ENCODE measurements at regions not wholly inside any gene's neighbourhood (a gene's known extent, or its start where the extent isn't known, plus 50 kb on each side); places are given as distances from the start of the nearest gene placed in this dataset.

DNA sequence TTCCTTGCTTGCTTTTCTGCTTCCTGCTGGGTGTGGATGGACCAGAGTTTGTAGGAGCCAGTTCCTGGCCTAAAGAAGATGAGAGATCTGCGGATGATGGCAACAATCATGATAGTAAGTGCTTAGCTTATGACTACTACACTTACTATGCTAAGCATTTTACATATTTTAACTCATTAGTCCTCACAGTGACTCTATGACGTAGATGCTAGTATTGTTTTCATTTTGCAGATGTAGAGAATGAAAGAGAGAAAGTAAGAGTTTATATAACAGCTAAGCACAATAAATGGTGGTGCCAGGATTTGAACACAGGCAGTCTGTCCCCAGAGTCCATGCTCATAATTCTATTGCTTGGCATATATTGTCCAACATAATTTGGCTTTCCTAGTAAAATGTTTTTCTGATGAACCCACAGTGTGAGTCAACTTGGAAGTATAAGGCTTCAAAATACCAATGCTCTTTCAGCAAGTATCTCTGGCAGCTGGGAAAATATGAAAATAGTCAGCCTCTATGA lies 363.2 kb upstream of the DDHD1 start:
- no peak for DNase-seq (ENCODE audit: low read depth)

GRCh38 chr14:53515276-53515675 lies 362.2 kb upstream of the DDHD1 start:
- DNase-seq (ENCODE audit: low read depth): no peak

DNA sequence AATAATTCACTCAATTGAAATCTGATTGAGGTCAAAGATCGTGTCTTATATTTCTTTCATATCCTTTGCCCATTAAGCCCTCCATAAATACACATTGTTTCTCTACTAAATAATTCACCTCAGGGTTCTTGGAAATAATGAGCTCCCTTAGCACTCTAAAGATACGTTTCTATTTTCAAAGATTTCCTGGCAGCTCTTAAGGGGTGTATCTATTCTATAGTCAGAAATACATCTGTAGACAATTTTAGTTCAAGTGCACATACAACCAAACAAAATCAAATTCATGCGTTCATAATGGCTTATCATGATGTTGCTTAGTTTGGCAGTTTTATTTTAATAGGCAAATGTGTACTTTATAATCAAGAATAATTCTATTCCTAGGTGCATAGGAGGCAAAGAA lies 361.1 kb upstream of the DDHD1 start:
- DNase-seq (ENCODE audit: low read depth): no peak

GRCh38 chr14:53510281-53510912 lies 357.3 kb upstream of the DDHD1 start:
- no peak for DNase-seq (ENCODE audit: low read depth)

GRCh38 chr14:53509276-53510244 lies 356.4 kb upstream of the DDHD1 start:
- DNase-seq (ENCODE audit: low read depth): no peak

- DNase-seq (ENCODE audit: low read depth): no peak
Measured at GRCh38 chr14:53501361-53502211, 348.5 kb upstream of the DDHD1 start.

DNA sequence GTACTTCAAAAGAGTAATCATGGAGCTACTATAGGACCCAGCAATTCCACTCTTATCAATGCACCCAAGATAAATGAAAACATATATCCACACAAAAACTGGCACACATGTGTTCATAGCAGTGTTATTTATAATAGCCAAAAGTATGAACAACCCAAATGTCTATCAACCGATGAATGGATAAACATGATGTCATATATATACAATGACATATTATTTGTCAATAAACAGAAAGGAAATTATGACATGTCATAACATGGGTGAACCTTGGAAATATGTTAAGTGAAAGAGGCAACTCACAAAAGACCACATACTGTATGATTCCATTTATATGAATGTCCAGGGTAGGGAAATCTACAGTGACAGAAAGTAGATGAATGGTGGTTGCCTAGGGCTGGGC lies 347.1 kb upstream of the DDHD1 start:
- DNase-seq (ENCODE audit: low read depth): no peak

DNA sequence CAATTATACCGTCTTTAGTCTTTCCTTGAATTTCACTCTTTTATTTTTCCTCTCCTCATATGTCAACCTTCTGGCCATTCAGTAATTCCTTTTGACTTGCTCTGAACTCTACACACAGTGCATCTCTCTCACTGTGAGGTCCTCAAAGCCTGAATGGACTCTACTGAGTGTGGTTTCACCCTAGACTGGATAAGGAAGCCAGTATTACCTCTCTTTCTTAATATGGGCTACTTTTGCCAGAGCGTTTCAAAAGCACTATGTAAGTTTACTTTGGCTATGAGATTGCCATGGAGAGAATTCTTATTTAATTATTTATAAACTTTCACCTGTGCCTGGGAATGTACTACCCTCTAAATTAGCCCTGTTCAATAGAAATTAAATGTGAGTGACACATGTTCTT lies 343.5 kb upstream of the DDHD1 start:
- DNase-seq (ENCODE audit: low read depth): no peak

GRCh38 chr14:53495846-53496343 lies 342.8 kb upstream of the DDHD1 start:
- no peak for DNase-seq (ENCODE audit: low read depth)

GRCh38 chr14:53494587-53494986 lies 341.5 kb upstream of the DDHD1 start:
- no peak for DNase-seq (ENCODE audit: low read depth)

- no peak for DNase-seq (ENCODE audit: low read depth)
Measured at GRCh38 chr14:53493860-53494259, 340.7 kb upstream of the DDHD1 start.

DNA sequence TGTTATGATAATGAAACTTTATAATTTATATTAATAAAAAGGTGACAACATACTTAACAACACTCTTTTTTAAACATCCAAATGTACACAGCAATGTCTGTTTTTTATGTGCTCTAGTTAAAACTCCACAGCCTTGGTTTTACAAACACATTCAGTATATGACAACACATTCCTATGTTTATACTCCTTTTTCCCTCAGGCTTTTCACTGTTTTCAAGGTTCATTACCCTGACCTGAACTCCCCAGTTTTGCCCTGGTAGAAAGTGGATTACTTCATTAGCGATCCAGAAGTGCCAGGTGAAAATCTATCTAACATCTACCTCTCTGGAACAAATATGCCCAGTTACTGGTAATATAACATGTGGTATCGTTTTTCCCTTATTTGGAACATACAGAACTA lies 340.2 kb upstream of the DDHD1 start:
- no peak for DNase-seq (ENCODE audit: low read depth)

- DNase-seq (ENCODE audit: low read depth): no peak
Measured at GRCh38 chr14:53491884-53492277, 338.8 kb upstream of the DDHD1 start.

- no peak for DNase-seq (ENCODE audit: low read depth)
Measured at GRCh38 chr14:53491256-53491883, 338.2 kb upstream of the DDHD1 start.

GRCh38 chr14:53478174-53478573 lies 325.1 kb upstream of the DDHD1 start:
- DNase-seq (ENCODE audit: low read depth): no peak

GRCh38 chr14:53473480-53473879 lies 320.4 kb upstream of the DDHD1 start:
- no peak for DNase-seq (ENCODE audit: low read depth)

GRCh38 chr14:53472306-53472705 lies 319.2 kb upstream of the DDHD1 start:
- DNase-seq (ENCODE audit: low read depth): no peak

DNA sequence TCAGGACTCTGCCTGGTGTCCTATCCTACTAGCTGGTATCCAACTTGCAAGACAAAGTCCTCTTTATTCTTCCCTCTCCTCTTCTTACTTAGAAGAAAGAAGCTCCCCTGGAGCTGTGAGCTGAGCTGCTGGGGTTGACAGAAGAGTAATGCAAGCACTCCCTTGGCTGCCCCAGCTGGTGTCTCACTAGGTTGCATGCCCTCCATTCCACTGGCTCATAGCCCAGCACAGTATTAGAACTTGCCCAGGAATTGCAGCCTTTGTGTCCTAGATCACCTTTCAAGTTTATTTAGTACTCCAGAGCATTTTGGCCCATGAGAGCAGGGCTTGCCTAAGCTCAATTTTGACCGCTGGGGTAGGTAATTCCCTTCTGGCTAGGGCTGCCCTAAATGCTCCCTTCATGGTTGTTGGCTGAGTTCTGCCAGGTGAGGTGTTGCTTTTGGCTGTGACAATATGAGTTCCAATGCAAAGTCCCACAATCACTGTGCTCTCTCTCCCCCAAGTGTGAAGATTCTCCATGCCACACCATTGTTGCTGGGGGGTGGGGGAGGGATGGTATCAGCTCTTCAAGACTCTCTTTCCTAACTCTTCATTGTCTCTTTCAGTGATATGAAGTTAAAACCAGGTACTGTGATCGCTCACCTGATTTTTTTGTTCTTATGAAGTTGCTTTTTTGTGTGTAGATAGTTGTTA lies 317.4 kb upstream of the DDHD1 start:
- DNase-seq (ENCODE audit: low read depth): no peak

DNA sequence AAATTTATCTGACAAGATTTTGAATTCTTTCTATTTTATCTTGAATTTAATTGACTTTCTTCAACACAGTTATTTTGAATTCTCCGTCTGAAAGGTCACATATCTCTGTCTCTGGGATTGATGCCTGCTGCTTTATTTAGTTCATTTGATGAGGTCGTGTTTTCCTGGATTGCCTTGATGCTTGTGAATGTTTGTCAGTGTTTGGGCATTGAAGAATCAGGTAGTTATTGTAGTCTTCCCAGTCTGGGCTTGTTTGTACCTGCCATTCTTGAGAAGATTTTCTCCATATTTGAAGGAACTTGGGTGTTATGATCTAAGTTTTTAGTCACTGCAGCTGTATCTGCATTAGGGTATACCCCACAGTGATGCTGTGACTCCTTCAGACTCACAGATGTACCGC lies 315.8 kb upstream of the DDHD1 start:
- DNase-seq (ENCODE audit: low read depth): no peak

GRCh38 chr14:53464376-53464775 lies 311.3 kb upstream of the DDHD1 start:
- DNase-seq (ENCODE audit: low read depth): no peak
